Spleen (tissue), 7 donors: ENCODE measurements at regions not wholly inside any gene's neighbourhood (a gene's known extent, or its start where the extent isn't known, plus 50 kb on each side); places are given as distances from the start of the nearest gene placed in this dataset.
"Not testable (repeated sequence)": the region's sequence is repeated elsewhere in the genome, so short reads cannot be mapped to it uniquely, and the experiment has no call there.

Experiments
- POLR2A ChIP-seq, 3 donors: fragments of 450-650 bp; IDR thresholded peaks; one replicate each; pipeline ENCODE4 v1.5.1; 2017; ENCODE audit warnings: antibody characterized with exemption in 3 of 3, mild to moderate bottlenecking in 1 of 3
- TF ChIP-seq, protein P1 (sequence below), 11 experiments: fragments of 200-600 bp in 7 of 11; fragments of 450-650 bp in 4 of 11; sonication (generic) in 4 of 11; IDR thresholded peaks in 8 of 11; conservative IDR thresholded peaks in 3 of 11; 1 replicate in 7 of 11; 2 replicates in 4 of 11; pipeline versions ENCODE4 v1.4.0 to v1.8.0; 2016 to 2021; ENCODE audit warnings: antibody characterized with exemption in 11 of 11, inconsistent platforms in 4 of 11, mild to moderate bottlenecking in 1 of 11
- donor health status: DM: no; HTN: no; CAD: no; lungs with moderate emphysema.
- donor health status: DM: no; HTN: no; CAD: no.
- donor health status: DM: no; HTN: no; CAD: no.

DNA sequence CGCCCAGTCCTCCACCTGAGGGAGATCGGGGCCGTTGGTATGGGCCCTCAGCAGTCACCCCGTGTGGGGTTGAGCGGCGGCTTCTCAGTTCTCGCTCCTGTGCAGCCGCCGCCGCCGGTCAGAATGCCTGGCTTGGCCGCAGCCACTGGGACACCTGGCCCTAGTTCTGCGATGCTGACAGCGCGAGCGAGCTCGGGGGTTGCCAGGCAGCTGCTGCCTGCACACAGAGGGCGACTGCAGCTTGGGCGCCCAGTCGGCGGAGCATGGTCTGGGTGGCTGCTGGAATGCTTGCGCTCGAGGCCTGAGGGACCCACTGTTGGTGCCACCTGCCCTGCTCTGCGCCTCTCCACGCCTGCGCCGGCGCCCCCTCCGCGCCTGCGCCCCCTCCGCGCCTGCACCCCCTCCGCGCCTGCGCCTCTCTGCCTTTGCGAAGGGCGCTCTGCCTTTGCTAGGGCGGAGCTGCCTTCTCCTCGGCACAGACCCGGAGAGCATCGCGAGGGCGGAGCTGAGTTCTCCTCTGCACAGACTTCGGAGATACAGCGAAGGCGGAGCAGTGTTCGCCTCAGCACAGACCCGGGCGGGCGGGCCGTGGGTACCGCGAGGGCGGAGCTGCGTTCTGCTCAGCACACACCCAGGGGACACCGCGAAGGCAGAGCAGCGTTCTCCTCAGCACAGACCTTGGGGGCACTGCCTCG is 1648.3 kb downstream of the SPATA31A7 start:
- TF ChIP-seq, protein P1, sequence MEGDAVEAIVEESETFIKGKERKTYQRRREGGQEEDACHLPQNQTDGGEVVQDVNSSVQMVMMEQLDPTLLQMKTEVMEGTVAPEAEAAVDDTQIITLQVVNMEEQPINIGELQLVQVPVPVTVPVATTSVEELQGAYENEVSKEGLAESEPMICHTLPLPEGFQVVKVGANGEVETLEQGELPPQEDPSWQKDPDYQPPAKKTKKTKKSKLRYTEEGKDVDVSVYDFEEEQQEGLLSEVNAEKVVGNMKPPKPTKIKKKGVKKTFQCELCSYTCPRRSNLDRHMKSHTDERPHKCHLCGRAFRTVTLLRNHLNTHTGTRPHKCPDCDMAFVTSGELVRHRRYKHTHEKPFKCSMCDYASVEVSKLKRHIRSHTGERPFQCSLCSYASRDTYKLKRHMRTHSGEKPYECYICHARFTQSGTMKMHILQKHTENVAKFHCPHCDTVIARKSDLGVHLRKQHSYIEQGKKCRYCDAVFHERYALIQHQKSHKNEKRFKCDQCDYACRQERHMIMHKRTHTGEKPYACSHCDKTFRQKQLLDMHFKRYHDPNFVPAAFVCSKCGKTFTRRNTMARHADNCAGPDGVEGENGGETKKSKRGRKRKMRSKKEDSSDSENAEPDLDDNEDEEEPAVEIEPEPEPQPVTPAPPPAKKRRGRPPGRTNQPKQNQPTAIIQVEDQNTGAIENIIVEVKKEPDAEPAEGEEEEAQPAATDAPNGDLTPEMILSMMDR (IDR thresholded peaks at IDR 0.05 in 8 of 11, conservative IDR thresholded peaks at IDR 0.05 in 3 of 11) = not testable (repeated sequence)
- peak in 2 of 3 donors; percentile 45 to 95 for TF ChIP-seq POLR2A (IDR thresholded peaks at IDR 0.05)
